Testis (tissue), 2 donors: ENCODE measurements at regions not wholly inside any gene's neighbourhood (a gene's known extent, or its start where the extent isn't known, plus 50 kb on each side); places are given as distances from the start of the nearest gene placed in this dataset.

Experiments used
- POLR2A ChIP-seq: fragments of 450-650 bp; IDR thresholded peaks from one replicate; pipeline ENCODE4 v1.6.1; 2017; ENCODE audit warnings: antibody characterized with exemption, mild to moderate bottlenecking, moderate library complexity
- TF ChIP-seq, protein P1 (sequence below), 3 experiments: fragments of 450-650 bp in 2 of 3; fragments of 200-600 bp in 1 of 3; sonication (generic) in 1 of 3; IDR thresholded peaks; one replicate each; pipeline ENCODE4 v1.5.1; 2016 to 2019; ENCODE audit warnings: antibody characterized with exemption in 3 of 3, mild to moderate bottlenecking in 2 of 3, moderate library complexity in 1 of 3

DNA sequence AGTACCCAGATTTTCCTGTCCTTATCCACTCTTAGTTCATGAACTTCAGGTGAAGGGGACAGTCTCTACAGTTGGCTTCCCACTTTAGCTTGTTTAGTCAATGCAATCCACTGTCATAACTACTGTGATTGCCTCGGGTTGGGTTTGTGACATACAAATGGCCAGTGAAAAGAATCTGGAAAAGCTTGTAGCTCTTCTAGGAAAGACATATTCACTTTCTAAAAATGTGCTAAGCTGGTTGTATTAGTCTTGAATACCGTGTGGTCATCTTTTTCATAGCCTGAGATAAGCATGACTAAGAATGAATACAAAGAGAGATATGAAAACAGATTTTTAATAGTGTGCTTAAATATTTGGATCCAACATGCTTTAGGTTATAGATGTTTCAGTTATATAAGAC, 1443.5 kb upstream of the IGFBP7 start:
- TF ChIP-seq, protein P1, sequence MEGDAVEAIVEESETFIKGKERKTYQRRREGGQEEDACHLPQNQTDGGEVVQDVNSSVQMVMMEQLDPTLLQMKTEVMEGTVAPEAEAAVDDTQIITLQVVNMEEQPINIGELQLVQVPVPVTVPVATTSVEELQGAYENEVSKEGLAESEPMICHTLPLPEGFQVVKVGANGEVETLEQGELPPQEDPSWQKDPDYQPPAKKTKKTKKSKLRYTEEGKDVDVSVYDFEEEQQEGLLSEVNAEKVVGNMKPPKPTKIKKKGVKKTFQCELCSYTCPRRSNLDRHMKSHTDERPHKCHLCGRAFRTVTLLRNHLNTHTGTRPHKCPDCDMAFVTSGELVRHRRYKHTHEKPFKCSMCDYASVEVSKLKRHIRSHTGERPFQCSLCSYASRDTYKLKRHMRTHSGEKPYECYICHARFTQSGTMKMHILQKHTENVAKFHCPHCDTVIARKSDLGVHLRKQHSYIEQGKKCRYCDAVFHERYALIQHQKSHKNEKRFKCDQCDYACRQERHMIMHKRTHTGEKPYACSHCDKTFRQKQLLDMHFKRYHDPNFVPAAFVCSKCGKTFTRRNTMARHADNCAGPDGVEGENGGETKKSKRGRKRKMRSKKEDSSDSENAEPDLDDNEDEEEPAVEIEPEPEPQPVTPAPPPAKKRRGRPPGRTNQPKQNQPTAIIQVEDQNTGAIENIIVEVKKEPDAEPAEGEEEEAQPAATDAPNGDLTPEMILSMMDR (IDR thresholded peaks at IDR 0.05), result no peak
- no peak for TF ChIP-seq POLR2A
